Testis (tissue), 2 donors: ENCODE measurements at regions not wholly inside any gene's neighbourhood (a gene's known extent, or its start where the extent isn't known, plus 50 kb on each side); places are given as distances from the start of the nearest gene placed in this dataset.

Experiments used
- CTCF ChIP-seq, 3 experiments: fragments of 450-650 bp in 2 of 3; fragments of 200-600 bp in 1 of 3; sonication (generic) in 1 of 3; IDR thresholded peaks; one replicate each; pipeline ENCODE4 v1.5.1; 2016 to 2019; ENCODE audit warnings: antibody characterized with exemption in 3 of 3, mild to moderate bottlenecking in 2 of 3, moderate library complexity in 1 of 3
- POLR2A ChIP-seq: fragments of 450-650 bp; IDR thresholded peaks from one replicate; pipeline ENCODE4 v1.6.1; 2017; ENCODE audit warnings: antibody characterized with exemption, mild to moderate bottlenecking, moderate library complexity

- no peak for TF ChIP-seq CTCF (IDR thresholded peaks at IDR 0.05)
- TF ChIP-seq POLR2A = no peak
These were observed 161.3 kb upstream of the RFX3 start for GRCh38 chr9:3687145-3687544.
